HPDE6-E6E7 (cell line): ENCODE measurements at regions not wholly inside any gene's neighbourhood (a gene's known extent, or its start where the extent isn't known, plus 50 kb on each side); places are given as distances from the start of the nearest gene placed in this dataset.

ENCODE experiments used
- DNase-seq: peaks from one replicate; pipeline ENCODE4 v3.0.0; 2011; ENCODE audit warnings: missing footprints; ENCODE audit errors: extremely low spot score

- DNase-seq, result no peak
Observed at GRCh38 chr10:62654966-62655336, 149.6 kb upstream of the ADO start.

- DNase-seq, result no peak
Observed at GRCh38 chr10:62655337-62655994, 149.1 kb upstream of the ADO start.

GRCh38 chr10:62657244-62657835 is 147.2 kb upstream of the ADO start:
- DNase-seq, result no peak

GRCh38 chr10:62658516-62658915 is 146.0 kb upstream of the ADO start:
- no peak for DNase-seq

GRCh38 chr10:62661143-62661542 is 143.4 kb upstream of the ADO start:
- peak; percentile 57 for DNase-seq

- no peak for DNase-seq
Observed at GRCh38 chr10:62662486-62662885, 142.0 kb upstream of the ADO start.

GRCh38 chr10:62665771-62666170 is 138.7 kb upstream of the ADO start:
- DNase-seq, result no peak

GRCh38 chr10:62666275-62666674 is 138.2 kb upstream of the ADO start:
- no peak for DNase-seq

- DNase-seq, result no peak
Observed at GRCh38 chr10:62669341-62669740, 135.2 kb upstream of the ADO start.

- no peak for DNase-seq
Observed at GRCh38 chr10:62671104-62671503, 133.4 kb upstream of the ADO start.

GRCh38 chr10:62681211-62681940 is 123.1 kb upstream of the ADO start:
- peak; percentile 21 for DNase-seq

GRCh38 chr10:62684911-62685310 is 119.6 kb upstream of the ADO start:
- no peak for DNase-seq

GRCh38 chr10:62687230-62687748 is 117.2 kb upstream of the ADO start:
- DNase-seq, result no peak

GRCh38 chr10:62688971-62689700 is 115.4 kb upstream of the ADO start:
- no peak for DNase-seq

- no peak for DNase-seq
Observed at GRCh38 chr10:62689712-62690111, 114.8 kb upstream of the ADO start.

- DNase-seq, result no peak
Observed at GRCh38 chr10:62690703-62691102, 113.8 kb upstream of the ADO start.

- no peak for DNase-seq
Observed at GRCh38 chr10:62691336-62691735, 113.2 kb upstream of the ADO start.

- no peak for DNase-seq
Observed at GRCh38 chr10:62692085-62692484, 112.4 kb upstream of the ADO start.

- DNase-seq, result no peak
Observed at GRCh38 chr10:62693306-62693705, 111.2 kb upstream of the ADO start.

GRCh38 chr10:62694537-62695126 is 109.9 kb upstream of the ADO start:
- DNase-seq, result no peak

GRCh38 chr10:62696798-62697197 is 107.7 kb upstream of the ADO start:
- DNase-seq, result no peak

GRCh38 chr10:62699148-62699547 is 105.4 kb upstream of the ADO start:
- DNase-seq, result no peak
